ENCODE measurements at regions not wholly inside any gene's neighbourhood (a gene's known extent, or its start where the extent isn't known, plus 50 kb on each side); places are given as distances from the start of the nearest gene placed in this dataset.

GRCh38 chr2:4002841-4003403 is 299.5 kb downstream of the DCDC2C start:
- TF ChIP-seq CTCF (IDR thresholded peaks at IDR 0.05; ENCODE audit: low read depth, low read length) = no peak
- no peak for TF ChIP-seq EZH2phosphoT487 (IDR thresholded peaks at IDR 0.05; ENCODE audit: low read depth)

All from OCI-LY3 (cell line).